Prostate gland (tissue), 2 donors: ENCODE measurements at regions not wholly inside any gene's neighbourhood (a gene's known extent, or its start where the extent isn't known, plus 50 kb on each side); places are given as distances from the start of the nearest gene placed in this dataset.

Source experiments
- POLR2A ChIP-seq: fragments of 450-650 bp; IDR thresholded peaks from one replicate; pipeline ENCODE4 v1.6.1; 2016; ENCODE audit warnings: antibody characterized with exemption, mild to moderate bottlenecking
- TF ChIP-seq, protein P1 (sequence below), 4 experiments: fragments of 200-600 bp in 2 of 4; fragments of 450-650 bp in 2 of 4; sonication (generic) in 2 of 4; IDR thresholded peaks; 1 replicate in 3 of 4; 2 replicates in 1 of 4; pipeline ENCODE4 v1.5.1; 2016 to 2019; ENCODE audit warnings: antibody characterized with exemption in 4 of 4, mild to moderate bottlenecking in 2 of 4, moderate library complexity in 2 of 4

DNA sequence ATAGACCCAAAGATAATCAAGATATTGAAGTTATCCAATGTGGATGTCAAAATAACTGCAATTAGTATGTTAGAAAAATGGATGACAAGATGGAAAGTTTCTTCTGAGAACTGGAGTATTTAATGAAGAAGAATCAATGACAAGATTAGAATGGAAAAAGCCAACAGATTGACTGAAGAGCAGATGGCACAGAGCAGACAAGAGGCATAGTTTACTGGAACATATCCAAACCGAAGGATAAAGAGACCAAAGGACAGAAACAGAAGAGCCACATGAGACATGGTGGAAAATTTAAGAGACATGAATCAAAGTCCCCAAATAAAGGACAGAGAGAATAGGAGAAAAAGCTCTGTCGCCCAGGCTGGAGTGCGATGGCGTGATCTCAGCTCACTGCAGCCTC is 89.6 kb upstream of the RXFP2 start:
- TF ChIP-seq, protein P1, sequence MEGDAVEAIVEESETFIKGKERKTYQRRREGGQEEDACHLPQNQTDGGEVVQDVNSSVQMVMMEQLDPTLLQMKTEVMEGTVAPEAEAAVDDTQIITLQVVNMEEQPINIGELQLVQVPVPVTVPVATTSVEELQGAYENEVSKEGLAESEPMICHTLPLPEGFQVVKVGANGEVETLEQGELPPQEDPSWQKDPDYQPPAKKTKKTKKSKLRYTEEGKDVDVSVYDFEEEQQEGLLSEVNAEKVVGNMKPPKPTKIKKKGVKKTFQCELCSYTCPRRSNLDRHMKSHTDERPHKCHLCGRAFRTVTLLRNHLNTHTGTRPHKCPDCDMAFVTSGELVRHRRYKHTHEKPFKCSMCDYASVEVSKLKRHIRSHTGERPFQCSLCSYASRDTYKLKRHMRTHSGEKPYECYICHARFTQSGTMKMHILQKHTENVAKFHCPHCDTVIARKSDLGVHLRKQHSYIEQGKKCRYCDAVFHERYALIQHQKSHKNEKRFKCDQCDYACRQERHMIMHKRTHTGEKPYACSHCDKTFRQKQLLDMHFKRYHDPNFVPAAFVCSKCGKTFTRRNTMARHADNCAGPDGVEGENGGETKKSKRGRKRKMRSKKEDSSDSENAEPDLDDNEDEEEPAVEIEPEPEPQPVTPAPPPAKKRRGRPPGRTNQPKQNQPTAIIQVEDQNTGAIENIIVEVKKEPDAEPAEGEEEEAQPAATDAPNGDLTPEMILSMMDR (IDR thresholded peaks at IDR 0.05): no peak
- TF ChIP-seq POLR2A: no peak
